Esophagus (tissue), 2 donors: ENCODE measurements at regions not wholly inside any gene's neighbourhood (a gene's known extent, or its start where the extent isn't known, plus 50 kb on each side); places are given as distances from the start of the nearest gene placed in this dataset.

Experiments
- H3K27ac ChIP-seq, 2 donors: one replicate each; pipeline ENCODE4 v1.5.1; 2013; ENCODE audit warnings: low read depth in 2 of 2, mild to moderate bottlenecking in 2 of 2, inconsistent platforms in 1 of 2, low read length in 1 of 2, moderate library complexity in 1 of 2
- H3K27me3 ChIP-seq, 2 donors: one replicate each; pipeline ENCODE4 v1.6.1; 2013; ENCODE audit warnings: low read length in 2 of 2, control low read depth in 1 of 2, mild to moderate bottlenecking in 1 of 2; ENCODE audit not compliant: insufficient read depth in 2 of 2, control insufficient read depth in 1 of 2
- H3K36me3 ChIP-seq, 2 donors: one replicate each; pipeline ENCODE4 v1.6.1; 2013; ENCODE audit warnings: low read length in 1 of 2; ENCODE audit not compliant: control insufficient read depth in 2 of 2, insufficient read depth in 2 of 2
- H3K4me1 ChIP-seq, 2 donors: one replicate each; pipeline ENCODE4 v1.6.1; 2013; ENCODE audit warnings: low read length in 1 of 2; ENCODE audit not compliant: control insufficient read depth in 2 of 2, insufficient read depth in 2 of 2
- H3K4me3 ChIP-seq, 2 donors: one replicate each; pipeline ENCODE4 v1.5.1; 2013; ENCODE audit warnings: low read length in 2 of 2, mild to moderate bottlenecking in 2 of 2, low read depth in 1 of 2, moderate library complexity in 1 of 2
- H3K9me3 ChIP-seq, 2 donors: one replicate each; pipeline ENCODE4 v1.6.1; 2013; ENCODE audit warnings: mild to moderate bottlenecking in 2 of 2, low read depth in 1 of 2, low read length in 1 of 2, moderate library complexity in 1 of 2; ENCODE audit not compliant: control insufficient read depth in 2 of 2, insufficient read depth in 1 of 2
- WGBS, 2 donors: extraction: QIAGEN DNeasy Blood & Tissue Kit; methylation state at CpG; one replicate each; pipeline ENCODE4 v1.1.7; 2013; 5-methylcytosine and 5-hydroxymethylcytosine counted together
- donor health status: healthy with polysubstance abuse.
- donor health status: Bipolar disorder and iron deficiency.

- 97 to 98% methylated on average over 17 to 30 of the region's 30 CpGs for WGBS, 2 donors
- Histone ChIP-seq H3K9me3 (peaks cover 0 to 3% of the 10 kb centered on the region in 2 donors), H3K4me3 (no peak overlapping the region), H3K4me1 (no peaks in the 10 kb centered on the region), H3K27ac (no peak overlapping the region), H3K36me3 (no peaks in the 10 kb centered on the region), H3K27me3 (no peaks in the 10 kb centered on the region)
These were observed 55.2 kb upstream of the RND3 start for GRCh38 chr2:150542692-150543091.

- Histone ChIP-seq H3K4me1 (no peaks in the 10 kb centered on the region), H3K27me3 (no peaks in the 10 kb centered on the region), H3K4me3 (no peak overlapping the region), H3K27ac (no peak overlapping the region), H3K36me3 (no peaks in the 10 kb centered on the region), H3K9me3 (peaks cover 0 to 3% of the 10 kb centered on the region in 2 donors)
- WGBS, 2 donors = 96 to 98% methylated on average over 4 to 6 of the region's 19 CpGs
These were observed 54.7 kb upstream of the RND3 start for GRCh38 chr2:150542172-150542571.

GRCh38 chr2:150538651-150539201 lies 51.3 kb upstream of the RND3 start:
- 71 to 73% methylated on average over 7 of the region's 7 CpGs for WGBS, 2 donors
- peaks cover 0 to 3% of the 10 kb centered on the region in 2 donors for H3K9me3 ChIP-seq
- H3K36me3 ChIP-seq = no peaks in the 10 kb centered on the region
- no peaks in the 10 kb centered on the region for H3K4me1 ChIP-seq
- H3K27me3 ChIP-seq = no peaks in the 10 kb centered on the region
- H3K4me3 ChIP-seq = no peak overlapping the region
- no peak overlapping the region for H3K27ac ChIP-seq
